Renal cortical epithelial cell (primary cell): ENCODE measurements at regions not wholly inside any gene's neighbourhood (a gene's known extent, or its start where the extent isn't known, plus 50 kb on each side); places are given as distances from the start of the nearest gene placed in this dataset.
A peak's percentile ranks its signal among the peaks of the same experiment; 100 is the strongest.
"Not testable (repeated sequence)": the region's sequence is repeated elsewhere in the genome, so short reads cannot be mapped to it uniquely, and the experiment has no call there.

Experiments
- DNase-seq: peaks from one replicate; pipeline ENCODE4 v3.0.0-alpha.2; 2011; ENCODE audit warnings: low read depth

GRCh38 chr2:216944733-216945132 lies 84.9 kb upstream of the TNP1 start:
- no peak for DNase-seq

GRCh38 chr2:216943109-216943508 lies 83.2 kb upstream of the TNP1 start:
- no peak for DNase-seq

- DNase-seq: no peak
Observed at GRCh38 chr2:216942465-216942864, 82.6 kb upstream of the TNP1 start.

- no peak for DNase-seq
Observed at GRCh38 chr2:216942016-216942415, 82.2 kb upstream of the TNP1 start.

GRCh38 chr2:216936954-216937357 lies 77.1 kb upstream of the TNP1 start:
- DNase-seq: peak; percentile 23

- no peak for DNase-seq
Observed at GRCh38 chr2:216934623-216935022, 74.8 kb upstream of the TNP1 start.

- DNase-seq: no peak
Observed at GRCh38 chr2:216934151-216934550, 74.3 kb upstream of the TNP1 start.

GRCh38 chr2:216932863-216933548 lies 73.1 kb upstream of the TNP1 start:
- no peak for DNase-seq

GRCh38 chr2:216932113-216932862 lies 72.4 kb upstream of the TNP1 start:
- DNase-seq: no peak

- DNase-seq: no peak
Observed at GRCh38 chr2:216930716-216931115, 70.9 kb upstream of the TNP1 start.

- not testable (repeated sequence) for DNase-seq
Observed at GRCh38 chr2:216929338-216929737, 69.5 kb upstream of the TNP1 start.

GRCh38 chr2:216927163-216927562 lies 67.3 kb upstream of the TNP1 start:
- DNase-seq: no peak

GRCh38 chr2:216925636-216926366 lies 65.9 kb upstream of the TNP1 start:
- no peak for DNase-seq

GRCh38 chr2:216925006-216925405 lies 65.1 kb upstream of the TNP1 start:
- peak; percentile 17 for DNase-seq

- DNase-seq: no peak
Observed at GRCh38 chr2:216923706-216924105, 63.8 kb upstream of the TNP1 start.

- DNase-seq: no peak
Observed at GRCh38 chr2:216922175-216922780, 62.4 kb upstream of the TNP1 start.

- DNase-seq: no peak
Observed at GRCh38 chr2:216920937-216921456, 61.1 kb upstream of the TNP1 start.

- DNase-seq: no peak
Observed at GRCh38 chr2:216920143-216920876, 60.4 kb upstream of the TNP1 start.

GRCh38 chr2:216918088-216918680 lies 58.3 kb upstream of the TNP1 start:
- peak; percentile 59 for DNase-seq

GRCh38 chr2:216916956-216917650 lies 57.2 kb upstream of the TNP1 start:
- DNase-seq: no peak
